Activated CD4-positive, alpha-beta T cell treated with anti-CD3 and anti-CD28 coated beads, Interleukin-2, amount 10 ng/mL, durations not matched to agents 7 days and 5 days (primary cell): ENCODE measurements at regions not wholly inside any gene's neighbourhood (a gene's known extent, or its start where the extent isn't known, plus 50 kb on each side); places are given as distances from the start of the nearest gene placed in this dataset.

Source experiments
- CTCF ChIA-PET: fragments of 350-600 bp; sonication (Branson Sonifier 250); formaldehyde crosslinking; loops from one replicate; lab custom pipeline; 2021; ENCODE audit warnings: antibody characterized with exemption; lab: Charles Lee
- POLR2A ChIA-PET: fragments of 350-600 bp; sonication (Branson Sonifier 250); formaldehyde crosslinking; loops from one replicate; lab custom pipeline; 2021; ENCODE audit warnings: antibody characterized with exemption; lab: Charles Lee
- DNase-seq: peaks from one replicate; pipeline ENCODE4 v3.0.0-alpha.2; 2020
- H3K27ac Mint-ChIP-seq: one replicate; pipeline ENCODE4 v1.8.0; 2021; ENCODE audit warnings: mild to moderate bottlenecking, moderate library complexity, mixed read lengths
- H3K27me3 Mint-ChIP-seq: one replicate; pipeline ENCODE4 v1.8.0; 2021; ENCODE audit warnings: mixed read lengths
- H3K36me3 Mint-ChIP-seq: one replicate; pipeline ENCODE4 v1.8.0; 2021; ENCODE audit warnings: low read depth, mixed read lengths
- H3K4me1 Mint-ChIP-seq: one replicate; pipeline ENCODE4 v1.8.0; 2021; ENCODE audit warnings: mixed read lengths
- H3K4me3 Mint-ChIP-seq: one replicate; pipeline ENCODE4 v1.8.0; 2021; ENCODE audit warnings: mild to moderate bottlenecking, moderate library complexity, mixed read lengths
- H3K9me3 Mint-ChIP-seq: one replicate; pipeline ENCODE4 v1.8.0; 2021; ENCODE audit warnings: mixed read lengths

DNA sequence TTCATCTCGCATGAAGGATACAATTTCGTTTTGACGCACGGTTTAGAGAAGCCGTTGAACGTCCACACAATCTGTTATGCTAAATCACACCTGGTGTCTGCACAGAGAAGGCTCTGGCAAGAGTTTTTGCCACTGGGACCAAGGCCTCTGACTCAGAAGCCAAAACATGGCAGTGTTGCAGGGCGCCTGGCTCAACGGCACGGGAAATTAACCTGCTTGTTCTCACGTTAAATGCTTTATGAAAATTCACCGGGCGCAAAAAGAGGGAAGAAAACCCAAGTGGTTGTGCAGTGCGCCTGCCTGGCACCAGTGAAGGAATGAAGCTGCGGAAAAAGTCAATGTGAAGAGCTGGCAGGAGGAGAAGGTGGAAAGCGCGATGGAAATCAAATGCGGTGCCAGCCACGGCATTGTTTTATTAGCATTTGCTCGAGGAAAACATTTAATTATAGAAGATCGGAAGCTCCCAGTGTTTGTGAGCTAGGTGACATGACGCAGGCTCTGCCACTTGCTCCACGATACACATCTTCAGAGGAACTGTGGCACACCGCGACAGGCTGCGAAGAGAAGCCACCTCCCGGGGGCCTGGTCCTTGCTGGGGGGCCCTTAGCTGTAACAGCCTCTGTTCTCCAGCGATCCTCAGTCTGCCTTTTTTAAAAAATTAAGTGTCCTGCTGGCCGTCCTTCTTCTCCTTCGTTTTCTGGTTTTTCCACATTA is 126.2 kb downstream of the ZIC5 start:
- Mint-ChIP-seq H3K9me3 (no peaks in the 10 kb centered on the region), H3K27me3 (peaks cover 2% of the 10 kb centered on the region), H3K36me3 (no peaks in the 10 kb centered on the region), H3K4me1 (no peaks in the 10 kb centered on the region), H3K27ac (no peak overlapping the region), H3K4me3 (no peak overlapping the region)
- CTCF ChIA-PET = no interaction called here
- no peak for DNase-seq
- POLR2A ChIA-PET = interaction anchor here (0.6 kb wide), 1 partner anchor 90 kb away, joined by 3 read pairs; no protein-coding TSS in a partner anchor

DNA sequence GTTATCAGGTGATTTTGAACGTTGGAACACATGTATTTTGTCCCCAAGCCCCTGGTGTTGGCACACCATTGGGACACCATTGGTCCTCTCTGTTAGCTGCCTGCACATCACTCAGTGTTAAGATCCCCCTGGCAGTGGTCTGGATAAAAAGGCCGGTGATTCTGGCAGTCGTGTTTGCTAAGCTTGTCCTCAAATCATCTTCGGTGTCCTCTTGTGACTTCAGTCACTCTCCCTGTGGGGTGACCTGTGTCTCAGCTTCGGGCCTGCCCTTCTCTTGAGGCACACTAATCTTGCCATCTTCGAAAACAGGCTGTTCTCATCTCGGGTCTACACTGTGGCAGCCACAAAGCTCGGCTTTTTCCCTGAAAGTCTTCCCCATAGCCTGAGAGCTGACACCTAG is 127.1 kb downstream of the ZIC5 start:
- no peaks in the 10 kb centered on the region for H3K9me3 Mint-ChIP-seq

GRCh38 chr13:99843872-99844271 is 127.7 kb downstream of the ZIC5 start:
- no peaks in the 10 kb centered on the region for H3K36me3 Mint-ChIP-seq
- H3K4me3 Mint-ChIP-seq = no peak overlapping the region
- H3K4me1 Mint-ChIP-seq = no peaks in the 10 kb centered on the region
- H3K27ac Mint-ChIP-seq = no peak overlapping the region
- DNase-seq = no peak
- ChIA-PET CTCF (no interaction called here), POLR2A (no interaction called here)
- H3K27me3 Mint-ChIP-seq = no peaks in the 10 kb centered on the region
- no peaks in the 10 kb centered on the region for H3K9me3 Mint-ChIP-seq

More for the DNA sequence above, 127.1 kb downstream of the ZIC5 start:
- no peaks in the 10 kb centered on the region for H3K4me1 Mint-ChIP-seq
- CTCF ChIA-PET = no interaction called here
- no peaks in the 10 kb centered on the region for H3K36me3 Mint-ChIP-seq
- no peak overlapping the region for H3K4me3 Mint-ChIP-seq
- no peak for DNase-seq
- no peak overlapping the region for H3K27ac Mint-ChIP-seq
- H3K27me3 Mint-ChIP-seq = no peaks in the 10 kb centered on the region
- POLR2A ChIA-PET = no interaction called here

- H3K9me3 Mint-ChIP-seq = no peaks in the 10 kb centered on the region
- no peaks in the 10 kb centered on the region for H3K4me1 Mint-ChIP-seq
- no peaks in the 10 kb centered on the region for H3K27me3 Mint-ChIP-seq
- CTCF ChIA-PET = no interaction called here
- no peak overlapping the region for H3K27ac Mint-ChIP-seq
- POLR2A ChIA-PET = no interaction called here
- no peak for DNase-seq
- H3K36me3 Mint-ChIP-seq = no peaks in the 10 kb centered on the region
- no peak overlapping the region for H3K4me3 Mint-ChIP-seq
These were observed 129.2 kb downstream of the ZIC5 start for GRCh38 chr13:99842405-99842804.

DNA sequence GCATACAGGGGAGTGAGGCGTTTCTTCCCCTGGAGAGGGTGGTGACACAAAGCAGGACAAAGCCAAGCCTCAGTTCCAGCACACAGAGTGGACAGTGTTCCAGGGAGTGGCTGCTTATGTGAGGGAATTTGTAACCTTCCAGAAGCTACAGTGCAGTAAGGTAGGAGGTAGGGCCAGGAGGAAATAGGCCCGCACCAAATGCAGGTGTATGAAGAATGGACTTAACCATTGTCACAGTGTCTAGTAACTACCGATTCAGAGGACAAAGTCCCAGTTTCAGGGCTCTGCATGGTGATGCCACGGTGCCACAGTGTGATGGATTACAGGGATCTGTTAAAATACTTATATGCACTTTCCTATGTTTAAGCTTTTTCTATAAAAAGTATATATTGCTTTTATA is 135.3 kb downstream of the ZIC5 start:
- CTCF ChIA-PET = interaction anchor here (1.2 to 2.0 kb wide), 2 partner anchors 14 to 27 kb away, joined by 3 to 6 read pairs; no protein-coding TSS in a partner anchor
- POLR2A ChIA-PET = no interaction called here
- no peak overlapping the region for H3K27ac Mint-ChIP-seq
- H3K36me3 Mint-ChIP-seq = no peaks in the 10 kb centered on the region
- DNase-seq = no peak
- no peaks in the 10 kb centered on the region for H3K9me3 Mint-ChIP-seq
- H3K4me1 Mint-ChIP-seq = no peaks in the 10 kb centered on the region
- no peak overlapping the region for H3K4me3 Mint-ChIP-seq
- H3K27me3 Mint-ChIP-seq = no peaks in the 10 kb centered on the region

GRCh38 chr13:99835442-99835841 is 136.1 kb downstream of the ZIC5 start:
- ChIA-PET POLR2A (no interaction called here), CTCF (interaction anchor here (1.2 to 2.0 kb wide), 2 partner anchors 13 to 26 kb away, joined by 3 to 6 read pairs; no protein-coding TSS in a partner anchor)
- Mint-ChIP-seq H3K27ac (no peak overlapping the region), H3K9me3 (no peaks in the 10 kb centered on the region), H3K27me3 (no peaks in the 10 kb centered on the region), H3K36me3 (no peaks in the 10 kb centered on the region), H3K4me3 (no peak overlapping the region), H3K4me1 (no peaks in the 10 kb centered on the region)
- DNase-seq = no peak

DNA sequence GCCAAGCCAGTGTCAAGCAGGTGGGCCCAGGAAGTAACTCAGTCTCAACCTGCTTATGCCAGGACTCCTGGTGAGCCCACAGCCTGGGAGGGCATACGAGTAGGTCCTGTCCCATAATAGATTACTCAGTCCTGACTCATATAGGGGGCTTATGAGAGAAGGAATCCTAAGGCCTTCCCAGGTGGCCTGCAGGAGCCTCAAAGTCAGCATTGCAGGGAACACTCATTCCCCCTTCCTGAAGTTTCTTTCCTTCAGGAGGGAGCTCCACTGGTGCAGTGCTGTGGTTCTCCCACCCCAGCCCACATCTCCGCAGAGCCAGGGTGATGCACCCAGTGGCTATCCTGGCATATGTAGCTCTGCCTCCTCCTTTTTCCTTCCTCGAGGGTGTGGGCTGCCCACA is 137.3 kb downstream of the ZIC5 start:
- H3K4me3 Mint-ChIP-seq = no peak overlapping the region
- ChIA-PET POLR2A (no interaction called here), CTCF (interaction anchor here (0.7 kb wide), 1 partner anchor 123 kb away, joined by 4 read pairs; no protein-coding TSS in a partner anchor)
- H3K36me3 Mint-ChIP-seq = no peaks in the 10 kb centered on the region
- no peaks in the 10 kb centered on the region for H3K4me1 Mint-ChIP-seq
- H3K27me3 Mint-ChIP-seq = no peaks in the 10 kb centered on the region
- no peaks in the 10 kb centered on the region for H3K9me3 Mint-ChIP-seq
- no peak for DNase-seq
- H3K27ac Mint-ChIP-seq = no peak overlapping the region

DNA sequence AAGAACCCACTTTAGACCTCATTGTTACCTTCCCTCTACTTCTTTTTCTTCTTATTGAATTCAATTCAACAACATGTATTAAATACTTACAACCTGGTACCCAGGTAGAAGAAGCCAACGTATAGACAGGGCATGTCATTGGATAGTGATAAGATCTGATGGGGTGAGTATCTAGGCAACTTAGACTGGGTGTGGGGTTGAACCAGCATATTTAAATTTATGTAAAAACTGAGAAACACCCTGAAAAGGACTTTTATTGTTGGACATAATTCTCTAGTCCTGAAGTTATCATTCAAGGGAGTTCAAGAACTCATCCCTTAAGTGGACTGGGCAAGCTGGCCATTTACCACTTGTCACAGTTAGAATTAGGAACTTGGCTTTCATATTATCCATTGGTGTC is 139.2 kb downstream of the ZIC5 start:
- no peaks in the 10 kb centered on the region for H3K4me1 Mint-ChIP-seq
- ChIA-PET CTCF (no interaction called here), POLR2A (no interaction called here)
- DNase-seq = no peak
- no peaks in the 10 kb centered on the region for H3K27me3 Mint-ChIP-seq
- no peaks in the 10 kb centered on the region for H3K9me3 Mint-ChIP-seq
- no peaks in the 10 kb centered on the region for H3K36me3 Mint-ChIP-seq
- H3K27ac Mint-ChIP-seq = no peak overlapping the region
- no peak overlapping the region for H3K4me3 Mint-ChIP-seq

DNA sequence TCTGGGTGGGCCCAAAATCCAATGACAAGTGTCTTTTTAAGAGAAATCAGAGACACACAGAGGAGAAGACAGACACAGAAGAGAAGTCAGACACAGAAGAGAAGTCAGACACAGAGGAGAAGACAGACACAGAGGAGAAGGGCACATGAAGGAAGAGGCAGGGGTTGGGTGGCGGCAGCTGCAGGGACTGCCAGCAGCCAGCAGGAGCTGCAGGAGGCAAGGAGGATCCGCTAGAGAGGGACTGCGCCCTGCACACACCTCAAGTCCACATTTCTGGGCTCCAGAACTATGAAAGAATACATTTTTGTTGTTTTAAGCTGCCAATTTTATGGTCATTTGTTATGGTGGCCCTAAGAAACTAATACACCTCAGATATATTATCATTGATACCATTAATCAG is 140.6 kb downstream of the ZIC5 start:
- no peaks in the 10 kb centered on the region for H3K36me3 Mint-ChIP-seq
- CTCF ChIA-PET = interaction anchor here (0.6 to 1.4 kb wide), 2 partner anchors 50 to 129 kb away, joined by 3 read pairs; no protein-coding TSS in a partner anchor
- no peak overlapping the region for H3K27ac Mint-ChIP-seq
- no peak overlapping the region for H3K4me3 Mint-ChIP-seq
- H3K27me3 Mint-ChIP-seq = no peaks in the 10 kb centered on the region
- no peak for DNase-seq
- H3K4me1 Mint-ChIP-seq = no peaks in the 10 kb centered on the region
- no peaks in the 10 kb centered on the region for H3K9me3 Mint-ChIP-seq
- POLR2A ChIA-PET = interaction anchor here (0.5 to 0.6 kb wide), 2 partner anchors 13 to 631 kb away, joined by 3 read pairs; no protein-coding TSS in a partner anchor

DNA sequence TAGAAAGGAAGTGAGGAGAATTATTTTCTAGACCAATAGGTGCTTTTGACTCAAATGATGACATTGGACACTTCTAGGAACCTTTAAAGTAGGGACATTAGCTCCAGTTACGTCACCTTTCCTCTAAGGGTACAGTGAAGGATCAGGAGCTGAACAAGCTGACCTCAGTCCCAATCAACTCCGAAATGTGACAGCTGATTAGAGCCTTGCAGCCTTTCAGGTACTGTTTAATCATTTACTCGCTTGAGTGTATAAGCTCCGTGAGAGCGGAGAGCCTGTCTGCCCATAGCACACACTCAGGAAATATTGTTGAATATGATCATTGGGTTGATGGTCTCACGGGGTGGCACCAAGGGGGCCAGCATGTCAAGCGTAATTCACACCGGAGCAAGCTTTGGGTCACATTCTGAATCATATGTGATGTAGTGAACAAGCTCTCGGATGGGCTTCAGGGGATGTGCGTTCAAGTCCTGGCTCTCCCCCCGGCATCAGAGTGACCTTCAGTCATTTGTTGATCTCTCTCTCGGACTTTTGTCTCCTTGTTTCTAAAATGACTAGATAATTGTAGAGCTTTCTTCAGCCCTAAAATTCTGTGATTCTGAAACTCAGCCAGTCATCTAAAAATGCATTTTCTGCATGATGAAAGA is 141.9 kb downstream of the ZIC5 start:
- H3K4me3 Mint-ChIP-seq = no peak overlapping the region
- H3K9me3 Mint-ChIP-seq = no peaks in the 10 kb centered on the region
- ChIA-PET CTCF (no interaction called here), POLR2A (no interaction called here)
- no peak for DNase-seq
- H3K36me3 Mint-ChIP-seq = no peaks in the 10 kb centered on the region
- no peak overlapping the region for H3K27ac Mint-ChIP-seq
- no peaks in the 10 kb centered on the region for H3K4me1 Mint-ChIP-seq
- no peaks in the 10 kb centered on the region for H3K27me3 Mint-ChIP-seq

- H3K4me3 Mint-ChIP-seq = no peak overlapping the region
- no peaks in the 10 kb centered on the region for H3K27me3 Mint-ChIP-seq
- H3K4me1 Mint-ChIP-seq = no peaks in the 10 kb centered on the region
- POLR2A ChIA-PET = no interaction called here
- no peaks in the 10 kb centered on the region for H3K36me3 Mint-ChIP-seq
- CTCF ChIA-PET = no interaction called here
- no peak for DNase-seq
- no peaks in the 10 kb centered on the region for H3K9me3 Mint-ChIP-seq
- no peak overlapping the region for H3K27ac Mint-ChIP-seq
These were observed 142.4 kb downstream of the ZIC5 start for GRCh38 chr13:99829161-99829560.

DNA sequence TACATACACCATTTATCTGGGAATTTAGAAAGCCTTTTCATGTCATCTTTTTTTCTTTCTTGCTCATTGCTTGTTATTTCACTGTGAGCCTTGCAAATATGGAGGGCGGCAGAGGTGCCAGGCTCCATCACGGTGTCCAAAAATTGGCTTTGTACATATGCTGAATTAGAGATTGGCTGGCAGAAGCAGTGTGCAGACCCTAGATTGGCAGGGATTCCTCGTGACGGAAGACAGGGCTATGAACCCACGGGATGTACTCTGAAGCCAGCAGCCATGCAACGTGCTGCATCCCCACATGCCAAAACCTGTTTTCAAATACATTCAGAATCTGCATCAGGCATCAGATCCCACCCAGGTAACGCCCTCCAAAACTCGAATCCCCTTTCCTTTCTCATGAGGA is 142.8 kb downstream of the ZIC5 start:
- CTCF ChIA-PET = no interaction called here
- no peaks in the 10 kb centered on the region for H3K27me3 Mint-ChIP-seq
- H3K27ac Mint-ChIP-seq = no peak overlapping the region
- no peaks in the 10 kb centered on the region for H3K4me1 Mint-ChIP-seq
- H3K4me3 Mint-ChIP-seq = no peak overlapping the region
- no peak for DNase-seq
- H3K9me3 Mint-ChIP-seq = no peaks in the 10 kb centered on the region
- POLR2A ChIA-PET = interaction anchor here (0.6 kb wide), 1 partner anchor 287 kb away, joined by 3 read pairs; no protein-coding TSS in a partner anchor
- no peaks in the 10 kb centered on the region for H3K36me3 Mint-ChIP-seq

- no peak overlapping the region for H3K27ac Mint-ChIP-seq
- ChIA-PET POLR2A (interaction anchor here (0.6 kb wide), 1 partner anchor 288 kb away, joined by 3 read pairs; no protein-coding TSS in a partner anchor), CTCF (no interaction called here)
- no peaks in the 10 kb centered on the region for H3K36me3 Mint-ChIP-seq
- H3K27me3 Mint-ChIP-seq = no peaks in the 10 kb centered on the region
- no peaks in the 10 kb centered on the region for H3K4me1 Mint-ChIP-seq
- H3K9me3 Mint-ChIP-seq = no peaks in the 10 kb centered on the region
- DNase-seq = no peak
- H3K4me3 Mint-ChIP-seq = no peak overlapping the region
These were observed 143.4 kb downstream of the ZIC5 start for GRCh38 chr13:99828123-99828522.
